Duodenal mucosa (tissue), 2 donors: ENCODE measurements at regions not wholly inside any gene's neighbourhood (a gene's known extent, or its start where the extent isn't known, plus 50 kb on each side); places are given as distances from the start of the nearest gene placed in this dataset.

Experiments
- H3K27ac ChIP-seq: one replicate; pipeline ENCODE4 v1.7.0; 2013; ENCODE audit warnings: low read depth, low read length
- H3K27me3 ChIP-seq, 2 donors: one replicate each; pipeline ENCODE4 v1.7.0; 2013; ENCODE audit warnings: low read length in 2 of 2, control low read depth in 1 of 2; ENCODE audit not compliant: insufficient read depth in 2 of 2, control insufficient read depth in 1 of 2
- H3K36me3 ChIP-seq, 2 donors: one replicate each; pipeline ENCODE4 v1.7.0; 2013; ENCODE audit warnings: low read length in 2 of 2, control low read depth in 1 of 2; ENCODE audit not compliant: insufficient read depth in 2 of 2, control insufficient read depth in 1 of 2
- H3K4me1 ChIP-seq, 2 donors: one replicate each; pipeline ENCODE4 v1.7.0; 2013; ENCODE audit warnings: low read length in 2 of 2, control low read depth in 1 of 2; ENCODE audit not compliant: insufficient read depth in 2 of 2, control insufficient read depth in 1 of 2
- H3K4me3 ChIP-seq, 2 donors: one replicate each; pipeline ENCODE4 v1.7.0; 2013; ENCODE audit warnings: low read length in 2 of 2, low read depth in 1 of 2
- H3K9ac ChIP-seq, 2 donors: one replicate each; pipeline ENCODE4 v1.7.0; 2013; ENCODE audit warnings: low read length in 2 of 2, low read depth in 1 of 2
- H3K9me3 ChIP-seq, 2 donors: one replicate each; pipeline ENCODE4 v1.7.0; 2013; ENCODE audit warnings: low read length in 2 of 2, control low read depth in 1 of 2; ENCODE audit not compliant: control insufficient read depth in 1 of 2

GRCh38 chr7:130971297-130971696 lies 237.3 kb upstream of the KLF14 start:
- Histone ChIP-seq H3K27ac (no peak overlapping the region), H3K9me3 (peaks cover 4 to 5% of the 10 kb centered on the region in 2 donors), H3K36me3 (no peaks in the 10 kb centered on the region), H3K27me3 (no peaks in the 10 kb centered on the region), H3K4me3 (no peak overlapping the region), H3K9ac (no peak overlapping the region), H3K4me1 (no peaks in the 10 kb centered on the region)

GRCh38 chr7:130972201-130972600 lies 238.2 kb upstream of the KLF14 start:
- Histone ChIP-seq H3K4me3 (no peak overlapping the region), H3K27me3 (no peaks in the 10 kb centered on the region), H3K9me3 (peaks cover 4 to 5% of the 10 kb centered on the region in 2 donors), H3K36me3 (no peaks in the 10 kb centered on the region), H3K9ac (no peak overlapping the region), H3K27ac (no peak overlapping the region), H3K4me1 (no peaks in the 10 kb centered on the region)

GRCh38 chr7:130973637-130974036 lies 239.6 kb upstream of the KLF14 start:
- H3K36me3 ChIP-seq = no peaks in the 10 kb centered on the region
- H3K9me3 ChIP-seq = peaks cover 4 to 5% of the 10 kb centered on the region in 2 donors
- H3K27ac ChIP-seq = no peak overlapping the region
- H3K9ac ChIP-seq = no peak overlapping the region
- no peaks in the 10 kb centered on the region for H3K4me1 ChIP-seq
- H3K27me3 ChIP-seq = no peaks in the 10 kb centered on the region
- no peak overlapping the region for H3K4me3 ChIP-seq

- Histone ChIP-seq H3K36me3 (no peaks in the 10 kb centered on the region), H3K4me3 (no peak overlapping the region), H3K9ac (no peak overlapping the region), H3K27me3 (no peaks in the 10 kb centered on the region), H3K9me3 (peaks cover 4 to 5% of the 10 kb centered on the region in 2 donors), H3K4me1 (no peaks in the 10 kb centered on the region), H3K27ac (no peak overlapping the region)
Observed at GRCh38 chr7:130974169-130974568, 240.2 kb upstream of the KLF14 start.

- Histone ChIP-seq H3K27me3 (no peaks in the 10 kb centered on the region), H3K27ac (no peak overlapping the region)
Observed at GRCh38 chr7:130974794-130975193, 240.8 kb upstream of the KLF14 start.

GRCh38 chr7:130975731-130976130 lies 241.7 kb upstream of the KLF14 start:
- Histone ChIP-seq H3K27ac (no peak overlapping the region), H3K9me3 (peaks cover 4 to 5% of the 10 kb centered on the region in 2 donors), H3K27me3 (no peaks in the 10 kb centered on the region), H3K4me1 (no peaks in the 10 kb centered on the region), H3K9ac (no peak overlapping the region), H3K4me3 (no peak overlapping the region), H3K36me3 (no peaks in the 10 kb centered on the region)

More at GRCh38 chr7:130974794-130975193, 240.8 kb upstream of the KLF14 start:
- Histone ChIP-seq H3K9me3 (peaks cover 4 to 5% of the 10 kb centered on the region in 2 donors), H3K9ac (no peak overlapping the region), H3K4me3 (no peak overlapping the region), H3K36me3 (no peaks in the 10 kb centered on the region), H3K4me1 (no peaks in the 10 kb centered on the region)

- Histone ChIP-seq H3K27ac (no peak overlapping the region), H3K9me3 (no peaks in the 10 kb centered on the region), H3K36me3 (peaks cover 0 to 3% of the 10 kb centered on the region in 2 donors), H3K9ac (no peak overlapping the region), H3K27me3 (no peaks in the 10 kb centered on the region), H3K4me3 (no peak overlapping the region), H3K4me1 (peaks cover 23 to 26% of the 10 kb centered on the region in 2 donors)
Observed at GRCh38 chr7:130982160-130982638, 248.2 kb upstream of the KLF14 start.

- Histone ChIP-seq H3K9ac (no peak overlapping the region), H3K9me3 (no peaks in the 10 kb centered on the region), H3K27ac (no peak overlapping the region), H3K4me1 (peaks cover 23 to 26% of the 10 kb centered on the region in 2 donors), H3K4me3 (no peak overlapping the region), H3K36me3 (peaks cover 0 to 3% of the 10 kb centered on the region in 2 donors), H3K27me3 (no peaks in the 10 kb centered on the region)
Observed at GRCh38 chr7:130982651-130983050, 248.6 kb upstream of the KLF14 start.

GRCh38 chr7:130985361-130985760 lies 251.4 kb upstream of the KLF14 start:
- Histone ChIP-seq H3K9ac (no peak overlapping the region), H3K27me3 (no peaks in the 10 kb centered on the region), H3K9me3 (no peaks in the 10 kb centered on the region), H3K4me1 (peaks cover 35 to 38% of the 10 kb centered on the region in 2 donors), H3K4me3 (no peak overlapping the region), H3K27ac (no peak overlapping the region), H3K36me3 (peaks cover 0 to 3% of the 10 kb centered on the region in 2 donors)

GRCh38 chr7:130986261-130986690 lies 252.3 kb upstream of the KLF14 start:
- Histone ChIP-seq H3K27ac (no peak overlapping the region), H3K4me1 (peaks cover 41 to 44% of the 10 kb centered on the region in 2 donors), H3K9ac (no peak overlapping the region), H3K9me3 (no peaks in the 10 kb centered on the region), H3K36me3 (peaks cover 0 to 3% of the 10 kb centered on the region in 2 donors), H3K27me3 (no peaks in the 10 kb centered on the region), H3K4me3 (no peak overlapping the region)

GRCh38 chr7:130987092-130987491 lies 253.1 kb upstream of the KLF14 start:
- Histone ChIP-seq H3K4me1 (peaks cover 41 to 44% of the 10 kb centered on the region in 2 donors), H3K27me3 (no peaks in the 10 kb centered on the region), H3K9ac (no peak overlapping the region), H3K27ac (no peak overlapping the region), H3K4me3 (no peak overlapping the region), H3K9me3 (no peaks in the 10 kb centered on the region), H3K36me3 (peaks cover 0 to 3% of the 10 kb centered on the region in 2 donors)
